Nephron (organoid): ENCODE measurements at regions not wholly inside any gene's neighbourhood (a gene's known extent, or its start where the extent isn't known, plus 50 kb on each side); places are given as distances from the start of the nearest gene placed in this dataset.

Experiments used
- H3K27ac Mint-ChIP-seq, 3 experiments: 2 replicates each; pipeline ENCODE4 v1.8.0; 2020; ENCODE audit warnings: mixed read lengths in 3 of 3, mild to moderate bottlenecking in 2 of 3, moderate library complexity in 1 of 3
- H3K27me3 Mint-ChIP-seq: 2 replicates; pipeline ENCODE4 v1.8.0; 2021; ENCODE audit warnings: low read depth, mild to moderate bottlenecking, moderate library complexity, mixed read lengths
- H3K36me3 Mint-ChIP-seq: 2 replicates; pipeline ENCODE4 v1.8.0; 2020; ENCODE audit warnings: low read depth, mixed read lengths
- H3K4me1 Mint-ChIP-seq: 2 replicates; pipeline ENCODE4 v1.8.0; 2020; ENCODE audit warnings: mixed read lengths
- H3K4me3 Mint-ChIP-seq, 3 experiments: 2 replicates each; pipeline ENCODE4 v1.8.0; 2020; ENCODE audit warnings: mild to moderate bottlenecking in 3 of 3, mixed read lengths in 3 of 3, moderate library complexity in 2 of 3
- H3K9me3 Mint-ChIP-seq: 2 replicates; pipeline ENCODE4 v1.8.0; 2020; ENCODE audit warnings: mixed read lengths
- CTCF ChIP-seq, 3 experiments: fragments of 200-600 bp; sonication (generic); IDR thresholded peaks; one replicate each; pipeline ENCODE4 v1.5.0; 2021; ENCODE audit warnings: antibody characterized with exemption in 3 of 3; ENCODE audit not compliant: unreplicated experiment in 3 of 3

- Mint-ChIP-seq H3K27ac (no peak overlapping the region), H3K9me3 (peaks cover 24% of the 10 kb centered on the region), H3K36me3 (no peaks in the 10 kb centered on the region), H3K27me3 (peaks cover 4% of the 10 kb centered on the region), H3K4me3 (no peak overlapping the region), H3K4me1 (no peaks in the 10 kb centered on the region)
- TF ChIP-seq CTCF (IDR thresholded peaks at IDR 0.05; ENCODE audit: unreplicated experiment in 3 of 3) = no peak
Observed at GRCh38 chr5:4847766-4848165, 292.4 kb upstream of the ADAMTS16 start.

GRCh38 chr5:4855036-4855435 is 285.1 kb upstream of the ADAMTS16 start:
- Mint-ChIP-seq H3K27ac (no peak overlapping the region), H3K4me3 (no peak overlapping the region), H3K4me1 (no peaks in the 10 kb centered on the region), H3K9me3 (peaks cover 13% of the 10 kb centered on the region), H3K27me3 (no peaks in the 10 kb centered on the region), H3K36me3 (no peaks in the 10 kb centered on the region)
- no peak for TF ChIP-seq CTCF (IDR thresholded peaks at IDR 0.05; ENCODE audit: unreplicated experiment in 3 of 3)

- no peak overlapping the region for H3K4me3 Mint-ChIP-seq
- H3K36me3 Mint-ChIP-seq = no peaks in the 10 kb centered on the region
- no peak overlapping the region for H3K27ac Mint-ChIP-seq
- H3K9me3 Mint-ChIP-seq = peaks cover 11% of the 10 kb centered on the region
- no peaks in the 10 kb centered on the region for H3K27me3 Mint-ChIP-seq
- no peak for TF ChIP-seq CTCF (IDR thresholded peaks at IDR 0.05; ENCODE audit: unreplicated experiment in 3 of 3)
- no peaks in the 10 kb centered on the region for H3K4me1 Mint-ChIP-seq
Observed at GRCh38 chr5:4855880-4856279, 284.2 kb upstream of the ADAMTS16 start.

GRCh38 chr5:4857761-4858160 is 282.4 kb upstream of the ADAMTS16 start:
- TF ChIP-seq CTCF (IDR thresholded peaks at IDR 0.05; ENCODE audit: unreplicated experiment in 3 of 3) = no peak
- no peak overlapping the region for H3K27ac Mint-ChIP-seq
- no peak overlapping the region for H3K4me3 Mint-ChIP-seq
- no peaks in the 10 kb centered on the region for H3K4me1 Mint-ChIP-seq
- H3K27me3 Mint-ChIP-seq = no peaks in the 10 kb centered on the region
- no peaks in the 10 kb centered on the region for H3K36me3 Mint-ChIP-seq
- H3K9me3 Mint-ChIP-seq = peaks cover 4% of the 10 kb centered on the region

GRCh38 chr5:4859500-4860235 is 280.5 kb upstream of the ADAMTS16 start:
- H3K9me3 Mint-ChIP-seq = peaks cover 4% of the 10 kb centered on the region
- TF ChIP-seq CTCF (IDR thresholded peaks at IDR 0.05; ENCODE audit: unreplicated experiment in 3 of 3) = no peak
- no peaks in the 10 kb centered on the region for H3K4me1 Mint-ChIP-seq
- H3K27ac Mint-ChIP-seq = peak overlapping the region; percentile 78 to 84 (median 80)
- no peaks in the 10 kb centered on the region for H3K36me3 Mint-ChIP-seq
- no peak overlapping the region for H3K4me3 Mint-ChIP-seq
- H3K27me3 Mint-ChIP-seq = peaks cover under 1% of the 10 kb centered on the region

GRCh38 chr5:4860631-4861030 is 279.5 kb upstream of the ADAMTS16 start:
- no peak overlapping the region for H3K27ac Mint-ChIP-seq
- H3K4me3 Mint-ChIP-seq = no peak overlapping the region
- TF ChIP-seq CTCF (IDR thresholded peaks at IDR 0.05; ENCODE audit: unreplicated experiment in 3 of 3) = no peak
- peaks cover 7% of the 10 kb centered on the region for H3K9me3 Mint-ChIP-seq
- H3K27me3 Mint-ChIP-seq = peaks cover 8% of the 10 kb centered on the region
- no peaks in the 10 kb centered on the region for H3K36me3 Mint-ChIP-seq
- H3K4me1 Mint-ChIP-seq = no peaks in the 10 kb centered on the region
